GM12892 (cell line): ENCODE measurements at regions not wholly inside any gene's neighbourhood (a gene's known extent, or its start where the extent isn't known, plus 50 kb on each side); places are given as distances from the start of the nearest gene placed in this dataset.
"Not testable (repeated sequence)": the region's sequence is repeated elsewhere in the genome, so short reads cannot be mapped to it uniquely, and the experiment has no call there.

Source experiments
- DNase-seq: peaks from one replicate; pipeline ENCODE4 v3.0.0; 2011; ENCODE audit not compliant: insufficient read length
- FAIRE-seq: peaks from 2 replicates; lab custom pipeline; 2011; peaks lifted over from hg19 to GRCh38; lab: Jason Lieb, UNC
- POLR2A ChIP-seq: IDR thresholded peaks from 2 replicates; pipeline ENCODE4 v1.6.1; 2011; ENCODE audit warnings: low read depth, low read length, control low read depth
- POLR2AphosphoS5 ChIP-seq: IDR thresholded peaks from 2 replicates; pipeline ENCODE4 v1.6.1; 2011; ENCODE audit warnings: low read depth, low read length, control low read depth
- TAF1 ChIP-seq: IDR thresholded peaks from 2 replicates; pipeline ENCODE4 v1.6.1; 2011; ENCODE audit warnings: low read depth, mild to moderate bottlenecking, control low read depth, low read length, borderline replicate concordance

GRCh38 chr2:132268977-132269523 lies 107.3 kb upstream of the ANKRD30BL start:
- TF ChIP-seq POLR2A (no peak), POLR2AphosphoS5 (no peak), TAF1 (no peak)
- DNase-seq (no peak), FAIRE-seq (no peak)

DNA sequence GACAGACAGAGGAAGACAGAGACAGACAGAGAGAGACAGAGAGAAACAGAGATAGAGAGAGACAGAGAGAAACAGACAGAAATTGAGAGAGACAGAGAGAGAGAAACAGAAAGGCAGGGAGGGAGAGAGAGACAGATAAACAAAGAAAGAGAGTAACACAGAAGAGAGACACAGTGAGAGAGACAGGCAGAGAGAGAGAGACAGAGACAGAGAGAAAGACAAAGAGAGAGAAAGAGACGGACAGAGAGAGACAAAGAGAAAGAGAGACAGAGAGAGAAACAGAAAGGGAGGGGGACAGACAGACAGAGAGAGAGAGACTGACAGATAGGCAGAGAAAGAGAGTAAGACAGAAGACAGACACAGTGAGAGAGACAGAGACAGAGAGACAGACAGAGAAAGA lies 108.5 kb upstream of the ANKRD30BL start:
- no peak for FAIRE-seq
- no peak for DNase-seq
- no peak for TF ChIP-seq TAF1
- no peak for TF ChIP-seq POLR2A
- no peak for TF ChIP-seq POLR2AphosphoS5

- DNase-seq, result no peak
- FAIRE-seq, result no peak
- no peak for TF ChIP-seq TAF1
- no peak for TF ChIP-seq POLR2A
- no peak for TF ChIP-seq POLR2AphosphoS5
These were observed 109.3 kb upstream of the ANKRD30BL start for GRCh38 chr2:132270981-132271546.

- not testable (repeated sequence) for DNase-seq, FAIRE-seq
These were observed 110.0 kb upstream of the ANKRD30BL start for GRCh38 chr2:132271794-132272193.

- TF ChIP-seq POLR2A (no peak), POLR2AphosphoS5 (no peak), TAF1 (no peak)
- FAIRE-seq (no peak), DNase-seq (no peak)
These were observed 111.0 kb upstream of the ANKRD30BL start for GRCh38 chr2:132272713-132273112.

DNA sequence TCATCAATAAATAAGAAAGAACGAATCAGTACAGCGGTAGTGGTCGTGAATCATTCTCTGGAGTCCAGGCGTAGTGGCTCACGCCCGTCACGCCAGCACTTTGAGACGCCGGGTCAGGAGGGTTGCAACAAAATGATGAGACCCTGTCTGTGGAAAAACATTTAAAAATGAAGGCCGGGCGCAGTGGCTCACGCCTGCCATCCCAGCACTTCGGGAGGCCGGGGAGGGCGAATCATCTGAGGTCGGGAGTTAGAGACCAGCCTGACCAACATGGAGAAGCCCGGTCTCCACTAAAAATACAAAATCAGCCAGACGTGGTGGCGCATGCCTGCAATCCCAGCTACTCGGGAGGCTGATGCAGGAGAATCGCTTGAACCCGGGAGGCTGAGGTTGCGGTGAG lies 111.8 kb upstream of the ANKRD30BL start:
- DNase-seq, FAIRE-seq: not testable (repeated sequence)

- no peak for TF ChIP-seq TAF1
- no peak for TF ChIP-seq POLR2AphosphoS5
- FAIRE-seq (no peak), DNase-seq (no peak)
These were observed 112.2 kb upstream of the ANKRD30BL start for GRCh38 chr2:132274000-132274399.

GRCh38 chr2:132275396-132275795 lies 113.6 kb upstream of the ANKRD30BL start:
- FAIRE-seq, result no peak
- TF ChIP-seq TAF1 (no peak), POLR2AphosphoS5 (no peak), POLR2A (no peak)
- no peak for DNase-seq

DNA sequence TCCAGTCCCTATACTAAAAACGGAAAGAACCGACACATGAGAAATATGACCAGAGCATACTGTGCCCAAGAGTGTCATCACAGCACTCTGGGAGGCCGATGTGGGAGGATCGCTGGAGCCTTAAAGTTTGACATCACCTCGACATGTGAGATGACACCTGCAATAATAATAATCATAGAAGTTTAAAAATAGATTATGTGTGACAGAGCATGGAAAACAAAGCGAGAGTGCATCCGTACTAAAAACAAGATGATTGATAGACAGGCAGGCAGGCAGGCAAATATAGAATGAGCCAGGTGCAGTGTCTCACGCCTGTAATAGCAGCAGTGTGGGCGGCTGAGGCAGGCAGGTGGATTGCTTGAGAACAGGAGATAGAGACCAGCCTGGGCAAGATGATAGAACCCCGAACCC lies 114.8 kb upstream of the ANKRD30BL start:
- TF ChIP-seq TAF1 (no peak), POLR2AphosphoS5 (no peak), POLR2A (no peak)
- DNase-seq (no peak), FAIRE-seq (no peak)

DNA sequence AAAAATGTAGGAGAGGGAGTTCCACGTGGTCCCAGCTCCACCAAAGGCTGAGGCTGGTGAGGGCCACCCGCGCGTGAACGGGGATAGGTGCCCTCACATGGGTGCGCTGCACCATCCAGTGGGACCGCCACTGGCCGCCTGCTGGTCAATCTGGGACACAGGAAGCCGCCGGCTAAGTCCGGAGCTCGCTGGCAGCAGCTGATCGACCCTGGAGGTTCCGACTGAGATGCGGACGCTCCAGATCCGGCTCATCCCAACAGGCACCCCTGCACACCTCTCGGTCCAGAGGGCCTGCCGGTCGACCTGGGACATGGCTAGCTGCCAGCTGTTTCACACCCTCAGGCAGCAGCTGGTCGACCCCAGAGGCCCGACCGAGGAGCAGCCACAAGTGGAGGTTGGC lies 116.5 kb upstream of the ANKRD30BL start:
- no peak for FAIRE-seq

GRCh38 chr2:132279344-132279743 lies 117.6 kb upstream of the ANKRD30BL start:
- DNase-seq, result no peak
- no peak for TF ChIP-seq POLR2A
- TF ChIP-seq TAF1, result no peak
- no peak for TF ChIP-seq POLR2AphosphoS5
- no peak for FAIRE-seq

More for the DNA sequence above, 116.5 kb upstream of the ANKRD30BL start:
- no peak for DNase-seq
- TF ChIP-seq POLR2AphosphoS5, result no peak
- no peak for TF ChIP-seq TAF1
- TF ChIP-seq POLR2A, result no peak

DNA sequence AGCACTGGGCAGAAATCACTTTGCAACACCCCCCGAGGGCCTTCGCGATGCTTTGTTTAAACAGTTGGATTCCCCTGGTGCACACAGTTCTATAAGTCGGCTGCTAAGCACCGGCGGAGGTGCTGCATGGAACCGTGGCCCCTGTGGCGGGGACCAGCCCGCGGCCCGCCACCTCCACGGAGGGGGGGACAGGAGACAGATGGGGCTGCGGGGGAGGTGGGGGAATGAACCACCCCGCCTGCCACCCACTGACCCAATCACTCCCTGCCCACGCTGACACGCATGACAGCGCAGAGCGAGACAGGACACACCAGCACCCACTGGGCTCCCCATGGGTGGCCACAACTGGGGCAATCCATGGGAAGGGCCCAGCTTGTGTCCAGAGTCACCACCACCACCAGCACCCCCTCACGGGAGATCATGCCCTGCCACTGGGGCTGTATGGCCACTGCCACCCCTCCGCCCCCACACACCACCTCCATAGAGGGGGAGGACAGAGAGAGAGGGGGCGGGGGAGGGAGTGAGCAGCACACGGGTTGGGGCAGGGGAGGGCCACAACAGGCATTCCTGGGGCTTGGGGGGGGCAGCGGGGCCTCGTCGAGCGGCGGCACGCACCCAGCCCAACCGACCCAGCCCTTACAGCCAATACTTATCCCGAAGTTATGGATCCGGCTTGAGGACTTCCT lies 118.3 kb upstream of the ANKRD30BL start:
- DNase-seq (no peak), FAIRE-seq (no peak)
- TF ChIP-seq TAF1, result no peak
- no peak for TF ChIP-seq POLR2A
- TF ChIP-seq POLR2AphosphoS5, result no peak
